Vagina (tissue), 2 donors: ENCODE measurements at regions not wholly inside any gene's neighbourhood (a gene's known extent, or its start where the extent isn't known, plus 50 kb on each side); places are given as distances from the start of the nearest gene placed in this dataset.

Experiments used
- POLR2A ChIP-seq, 2 donors: fragments of 450-650 bp; IDR thresholded peaks; one replicate each; pipeline ENCODE4 v1.6.1; 2017; ENCODE audit warnings: antibody characterized with exemption in 2 of 2, mild to moderate bottlenecking in 2 of 2, moderate library complexity in 2 of 2
- TF ChIP-seq, protein P1 (sequence below), 3 experiments: fragments of 450-650 bp in 2 of 3; fragments of 200-600 bp in 1 of 3; sonication (generic) in 1 of 3; IDR thresholded peaks; one replicate each; pipeline ENCODE4 v1.5.1; 2017 to 2019; ENCODE audit warnings: antibody characterized with exemption in 3 of 3, mild to moderate bottlenecking in 2 of 3, moderate library complexity in 2 of 3

DNA sequence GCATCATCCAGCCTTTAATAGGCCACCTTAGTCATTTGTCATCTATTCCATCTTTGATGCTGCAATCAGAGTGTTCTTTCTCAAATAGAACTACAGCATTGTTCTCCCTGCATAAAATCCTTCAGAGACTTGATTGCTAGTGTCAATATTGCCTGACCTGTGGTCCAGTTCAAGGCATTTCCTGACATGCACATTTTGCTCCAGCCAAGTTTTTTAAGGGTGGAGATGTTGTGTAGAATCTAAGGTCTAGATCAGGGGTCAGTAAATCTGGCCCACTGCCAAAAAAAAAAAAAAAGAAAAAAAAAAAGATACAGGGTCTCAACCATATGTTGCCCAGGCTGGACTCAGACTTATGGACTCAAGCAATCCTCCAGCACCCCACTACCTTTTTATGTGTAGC is 354.4 kb downstream of the FRK start:
- no peak for TF ChIP-seq POLR2A (IDR thresholded peaks at IDR 0.05)
- TF ChIP-seq, protein P1, sequence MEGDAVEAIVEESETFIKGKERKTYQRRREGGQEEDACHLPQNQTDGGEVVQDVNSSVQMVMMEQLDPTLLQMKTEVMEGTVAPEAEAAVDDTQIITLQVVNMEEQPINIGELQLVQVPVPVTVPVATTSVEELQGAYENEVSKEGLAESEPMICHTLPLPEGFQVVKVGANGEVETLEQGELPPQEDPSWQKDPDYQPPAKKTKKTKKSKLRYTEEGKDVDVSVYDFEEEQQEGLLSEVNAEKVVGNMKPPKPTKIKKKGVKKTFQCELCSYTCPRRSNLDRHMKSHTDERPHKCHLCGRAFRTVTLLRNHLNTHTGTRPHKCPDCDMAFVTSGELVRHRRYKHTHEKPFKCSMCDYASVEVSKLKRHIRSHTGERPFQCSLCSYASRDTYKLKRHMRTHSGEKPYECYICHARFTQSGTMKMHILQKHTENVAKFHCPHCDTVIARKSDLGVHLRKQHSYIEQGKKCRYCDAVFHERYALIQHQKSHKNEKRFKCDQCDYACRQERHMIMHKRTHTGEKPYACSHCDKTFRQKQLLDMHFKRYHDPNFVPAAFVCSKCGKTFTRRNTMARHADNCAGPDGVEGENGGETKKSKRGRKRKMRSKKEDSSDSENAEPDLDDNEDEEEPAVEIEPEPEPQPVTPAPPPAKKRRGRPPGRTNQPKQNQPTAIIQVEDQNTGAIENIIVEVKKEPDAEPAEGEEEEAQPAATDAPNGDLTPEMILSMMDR (IDR thresholded peaks at IDR 0.05) = no peak
